ENCODE measurements at regions not wholly inside any gene's neighbourhood (a gene's known extent, or its start where the extent isn't known, plus 50 kb on each side); places are given as distances from the start of the nearest gene placed in this dataset.

DNA sequence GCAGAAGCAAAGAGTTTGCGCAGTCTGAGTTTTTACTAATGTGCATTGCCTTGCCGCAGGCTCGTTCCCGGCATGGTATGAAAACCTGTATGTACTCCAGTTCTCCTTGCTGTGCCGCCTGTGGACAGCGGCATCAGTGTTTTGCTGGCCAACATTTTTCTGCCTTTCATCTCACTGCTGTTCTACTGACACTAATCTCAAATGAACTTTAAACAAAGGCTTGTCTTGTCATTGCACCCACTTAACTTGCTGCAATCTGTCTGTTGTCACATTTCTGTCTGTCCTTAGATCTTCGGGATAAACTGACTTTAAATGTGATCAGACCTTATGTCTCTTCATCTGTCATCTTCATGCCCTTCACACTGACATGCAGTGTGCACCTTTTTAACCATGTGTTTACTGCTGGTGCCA lies 71.7 kb upstream of the ZNRF2 start:
- DNase-seq (ENCODE audit: low spot score): no peak

DNA sequence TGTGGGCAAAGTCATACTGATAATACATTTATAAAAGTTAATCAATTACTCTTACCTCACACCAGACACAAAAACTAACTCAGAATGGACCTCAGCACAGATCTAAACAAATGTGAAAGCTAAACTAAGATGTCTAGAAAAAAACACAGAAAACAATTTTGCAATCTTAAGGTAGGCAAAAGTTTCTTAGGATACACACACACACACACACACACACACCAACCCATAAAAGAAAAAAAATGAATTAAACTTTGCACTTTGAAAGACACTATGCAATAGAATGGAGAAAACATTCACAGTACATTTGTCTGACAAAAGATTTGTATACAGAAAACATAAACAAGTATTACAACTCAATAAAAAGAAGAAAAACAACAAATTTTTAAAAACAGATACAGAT lies 70.8 kb upstream of the ZNRF2 start:
- DNase-seq (ENCODE audit: low spot score): no peak

- DNase-seq (ENCODE audit: low spot score): no peak
Observed at GRCh38 chr7:30214651-30215137, 69.7 kb upstream of the ZNRF2 start.

- DNase-seq (ENCODE audit: low spot score): no peak
Observed at GRCh38 chr7:30221764-30222163, 62.6 kb upstream of the ZNRF2 start.

- DNase-seq (ENCODE audit: low spot score): no peak
Observed at GRCh38 chr7:30222515-30223215, 61.7 kb upstream of the ZNRF2 start.

DNA sequence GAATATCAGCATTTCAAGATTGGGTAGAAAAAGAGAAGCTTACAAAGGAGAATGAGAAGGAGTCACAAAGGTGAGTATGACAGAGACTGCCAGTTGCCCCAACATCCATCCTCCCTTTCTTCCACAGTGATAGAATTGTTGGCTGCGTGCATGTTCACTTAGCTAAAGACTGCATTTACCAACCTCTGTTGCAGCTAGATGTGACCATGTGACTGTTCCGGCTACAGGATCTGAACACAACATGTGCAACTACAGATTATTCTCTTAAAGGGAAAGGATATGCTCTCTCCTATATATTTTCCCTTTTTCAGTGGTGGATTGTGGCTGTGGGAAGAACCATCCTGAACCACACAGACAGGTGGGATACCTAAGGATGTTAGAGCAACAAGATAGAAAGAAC lies 60.5 kb upstream of the ZNRF2 start:
- DNase-seq (ENCODE audit: low spot score): no peak

GRCh38 chr7:30224511-30225062 lies 59.8 kb upstream of the ZNRF2 start:
- DNase-seq (ENCODE audit: low spot score): peak; percentile 40

- peak; percentile 40 for DNase-seq (ENCODE audit: low spot score)
Observed at GRCh38 chr7:30225863-30226613, 58.4 kb upstream of the ZNRF2 start.

DNA sequence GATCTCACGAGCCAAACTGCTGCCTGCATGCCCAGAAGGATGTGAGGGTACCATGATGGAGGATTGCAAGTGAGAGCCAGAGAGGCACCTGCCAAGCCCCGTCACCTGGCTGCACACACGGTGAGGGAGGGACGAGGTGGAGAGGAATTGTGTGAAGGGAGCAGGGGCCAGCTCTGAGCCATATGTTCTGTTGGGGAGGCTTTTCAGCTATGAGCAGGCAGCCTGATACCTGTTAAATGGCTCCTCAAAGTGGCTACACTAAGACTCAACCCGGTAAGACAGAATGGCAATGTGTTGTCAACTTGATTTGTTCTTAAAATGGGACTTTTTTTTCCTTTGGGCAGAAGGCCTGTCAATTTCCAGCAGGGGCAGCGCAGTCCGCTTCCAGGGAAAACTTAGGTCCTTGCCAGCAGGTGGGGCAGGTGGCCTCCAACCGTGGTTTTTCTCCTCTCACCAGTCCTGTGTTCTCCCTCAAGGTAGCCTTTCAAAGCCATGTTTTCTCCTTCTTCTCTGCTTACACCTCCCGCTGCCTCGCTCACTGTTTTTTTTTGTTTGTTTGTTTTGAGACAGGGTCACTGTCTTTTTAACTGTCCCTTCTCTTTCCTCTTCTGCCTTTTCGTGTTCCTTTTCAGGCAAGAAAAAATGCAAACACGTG lies 57.7 kb upstream of the ZNRF2 start:
- no peak for DNase-seq (ENCODE audit: low spot score)

- no peak for DNase-seq (ENCODE audit: low spot score)
Observed at GRCh38 chr7:30231271-30231670, 53.1 kb upstream of the ZNRF2 start.

DNA sequence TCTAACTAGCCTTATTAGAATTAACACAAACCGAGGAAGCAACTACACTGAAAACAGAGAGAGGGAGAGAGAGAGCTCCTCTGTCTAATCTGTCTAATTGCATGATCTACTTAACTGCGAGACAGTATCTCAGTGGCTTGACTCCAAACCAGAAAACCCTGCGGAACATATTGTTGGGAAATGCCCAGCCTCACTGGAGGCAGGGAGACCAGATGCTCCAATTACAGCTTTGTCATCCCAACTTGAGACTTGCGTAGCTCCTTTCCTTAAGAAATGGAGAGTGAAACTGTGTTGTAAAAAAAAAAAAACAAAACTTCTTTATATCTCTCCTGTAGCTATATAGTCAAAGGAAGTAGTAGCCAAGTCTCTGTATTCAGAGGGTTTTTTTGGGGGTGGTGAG lies 52.0 kb upstream of the ZNRF2 start:
- no peak for DNase-seq (ENCODE audit: low spot score)

Data from AG08396 (cell line).